ENCODE measurements at regions not wholly inside any gene's neighbourhood (a gene's known extent, or its start where the extent isn't known, plus 50 kb on each side); places are given as distances from the start of the nearest gene placed in this dataset.

GRCh38 chr15:53390549-53390948 lies 368.9 kb downstream of the WDR72 start:
- 88 to 94% (median 91%) methylated on average over 1 of the region's 1 CpG for WGBS, 4 donors
- TF ChIP-seq POLR2A (IDR thresholded peaks at IDR 0.05) (no peak), CTCF (IDR thresholded peaks at IDR 0.05) (no peak)
- ATAC-seq: no peak
- H3K4me1 ChIP-seq: no peaks in the 10 kb centered on the region
- no peak for DNase-seq
- no peaks in the 10 kb centered on the region for H3K36me3 ChIP-seq
- H3K4me3 ChIP-seq: no peak overlapping the region
- no peaks in the 10 kb centered on the region for H3K9me3 ChIP-seq
- peaks cover 0 to 4% (median 0%) of the 10 kb centered on the region in 9 donors for H3K27me3 ChIP-seq
- no peak overlapping the region for H3K27ac ChIP-seq
- intact Hi-C loops (cut with DNase I): no loop called here

GRCh38 chr15:53389271-53390037 lies 370.0 kb downstream of the WDR72 start:
- intact Hi-C loops (cut with DNase I): loop anchor here in 1 of 10 donors (10.0 kb wide), 1 partner anchor 55 kb away; no protein-coding TSS in a partner anchor
- Histone ChIP-seq H3K4me3 (no peak overlapping the region), H3K27me3 (peaks cover 0 to 4% (median 0%) of the 10 kb centered on the region in 9 donors), H3K9me3 (no peaks in the 10 kb centered on the region), H3K27ac (no peak overlapping the region), H3K36me3 (no peaks in the 10 kb centered on the region), H3K4me1 (no peaks in the 10 kb centered on the region)
- ATAC-seq (no peak), DNase-seq (no peak)
- no peak for TF ChIP-seq POLR2A (IDR thresholded peaks at IDR 0.05)
- no peak for TF ChIP-seq CTCF (IDR thresholded peaks at IDR 0.05)
- 77 to 85% (median 84%) methylated on average over 15 of the region's 15 CpGs for WGBS, 4 donors

GRCh38 chr15:53384417-53384816 lies 375.0 kb downstream of the WDR72 start:
- peaks cover 0 to 4% (median 0%) of the 10 kb centered on the region in 9 donors for H3K27me3 ChIP-seq
- no peak for ATAC-seq
- DNase-seq: no peak
- H3K4me1 ChIP-seq: no peaks in the 10 kb centered on the region
- H3K4me3 ChIP-seq: no peak overlapping the region
- WGBS, 4 donors: 47 to 64% (median 54%) methylated on average over 3 of the region's 3 CpGs
- H3K27ac ChIP-seq: no peak overlapping the region
- intact Hi-C loops (cut with DNase I): loop anchor here in 1 of 10 donors (10.0 kb wide), 1 partner anchor 60 kb away; no protein-coding TSS in a partner anchor
- no peak for TF ChIP-seq POLR2A (IDR thresholded peaks at IDR 0.05)
- TF ChIP-seq CTCF (IDR thresholded peaks at IDR 0.05): peak in 1 of 12 donors; percentile 18
- H3K36me3 ChIP-seq: no peaks in the 10 kb centered on the region
- peaks cover 0 to 3% (median 0%) of the 10 kb centered on the region in 12 donors for H3K9me3 ChIP-seq

- intact Hi-C loops (cut with DNase I): no loop called here
- H3K36me3 ChIP-seq: no peaks in the 10 kb centered on the region
- H3K4me3 ChIP-seq: no peak overlapping the region
- DNase-seq: no peak
- TF ChIP-seq CTCF (IDR thresholded peaks at IDR 0.05) (no peak), POLR2A (IDR thresholded peaks at IDR 0.05) (no peak)
- H3K27ac ChIP-seq: no peak overlapping the region
- ATAC-seq: no peak
- H3K4me1 ChIP-seq: no peaks in the 10 kb centered on the region
- peaks cover 0 to 3% (median 0%) of the 10 kb centered on the region in 12 donors for H3K9me3 ChIP-seq
- 57 to 68% (median 65%) methylated on average over 4 of the region's 4 CpGs for WGBS, 4 donors
- no peaks in the 10 kb centered on the region for H3K27me3 ChIP-seq
Measured at GRCh38 chr15:53378096-53378800, 381.2 kb downstream of the WDR72 start.
